RWPE2 (cell line): ENCODE measurements at regions not wholly inside any gene's neighbourhood (a gene's known extent, or its start where the extent isn't known, plus 50 kb on each side); places are given as distances from the start of the nearest gene placed in this dataset.

Source experiments
- ATAC-seq: fragments of 200-7000 bp; cut with Tn5 transposase; 3 replicates; pipeline ENCODE4 v1.9.1; 2021; ENCODE audit warnings: low read depth
- DNase-seq: peaks from one replicate; pipeline ENCODE4 v3.0.0-alpha.2; 2020; ENCODE audit warnings: low spot score
- H3K27ac ChIP-seq: fragments of 450-650 bp; 2 replicates; pipeline ENCODE4 v1.5.1; 2017; ENCODE audit warnings: mild to moderate bottlenecking; ENCODE audit not compliant: poor library complexity, severe bottlenecking
- H3K27me3 ChIP-seq: fragments of 250-450 bp; sonication (Bioruptor Pico); 2 replicates; pipeline ENCODE4 v1.5.1; 2021; ENCODE audit warnings: mild to moderate bottlenecking, moderate library complexity; ENCODE audit not compliant: insufficient read depth, poor library complexity, severe bottlenecking
- H3K36me3 ChIP-seq: fragments of 250-450 bp; sonication (Bioruptor Pico); 2 replicates; pipeline ENCODE4 v1.5.1; 2020; ENCODE audit warnings: low read depth, mild to moderate bottlenecking, moderate library complexity
- H3K4me1 ChIP-seq: fragments of 250-450 bp; sonication (Bioruptor Pico); 2 replicates; pipeline ENCODE4 v1.5.1; 2021; ENCODE audit warnings: mild to moderate bottlenecking, moderate library complexity; ENCODE audit not compliant: insufficient read depth, poor library complexity, severe bottlenecking
- H3K4me3 ChIP-seq: fragments of 250-450 bp; sonication (Bioruptor Pico); 2 replicates; pipeline ENCODE4 v1.5.1; 2021; ENCODE audit warnings: mild to moderate bottlenecking, moderate library complexity; ENCODE audit not compliant: severe bottlenecking
- H3K9me3 ChIP-seq: fragments of 250-450 bp; sonication (Bioruptor Pico); 2 replicates; pipeline ENCODE4 v1.5.1; 2021; ENCODE audit warnings: mild to moderate bottlenecking, moderate library complexity; ENCODE audit not compliant: severe bottlenecking
- CTCF ChIP-seq: fragments of 450-650 bp; IDR thresholded peaks from one replicate; pipeline ENCODE4 v1.5.1; 2017; ENCODE audit warnings: mild to moderate bottlenecking, moderate library complexity; ENCODE audit not compliant: poor library complexity, severe bottlenecking

- H3K9me3 ChIP-seq, result no peaks in the 10 kb centered on the region
- no peak for DNase-seq
- no peak for ATAC-seq
- H3K4me1 ChIP-seq, result no peaks in the 10 kb centered on the region
- TF ChIP-seq CTCF, result no peak
- no peak overlapping the region for H3K27ac ChIP-seq
- H3K36me3 ChIP-seq, result no peaks in the 10 kb centered on the region
- no peaks in the 10 kb centered on the region for H3K27me3 ChIP-seq
- no peak overlapping the region for H3K4me3 ChIP-seq
These were observed 254.5 kb upstream of the PPARGC1A start for GRCh38 chr4:24144381-24144780.

GRCh38 chr4:24143741-24144140 lies 253.9 kb upstream of the PPARGC1A start:
- Histone ChIP-seq H3K4me3 (no peak overlapping the region), H3K27me3 (no peaks in the 10 kb centered on the region), H3K27ac (no peak overlapping the region), H3K36me3 (no peaks in the 10 kb centered on the region), H3K9me3 (no peaks in the 10 kb centered on the region), H3K4me1 (no peaks in the 10 kb centered on the region)
- TF ChIP-seq CTCF, result no peak
- no peak for DNase-seq
- ATAC-seq, result no peak

GRCh38 chr4:24141836-24142235 lies 252.0 kb upstream of the PPARGC1A start:
- no peaks in the 10 kb centered on the region for H3K9me3 ChIP-seq
- H3K27ac ChIP-seq, result no peak overlapping the region
- H3K4me3 ChIP-seq, result no peak overlapping the region
- H3K4me1 ChIP-seq, result no peaks in the 10 kb centered on the region
- H3K27me3 ChIP-seq, result no peaks in the 10 kb centered on the region
- no peak for TF ChIP-seq CTCF
- ATAC-seq (no peak), DNase-seq (no peak)
- no peaks in the 10 kb centered on the region for H3K36me3 ChIP-seq

- ATAC-seq (no peak), DNase-seq (no peak)
- Histone ChIP-seq H3K4me3 (no peak overlapping the region), H3K9me3 (no peaks in the 10 kb centered on the region), H3K27me3 (no peaks in the 10 kb centered on the region), H3K36me3 (no peaks in the 10 kb centered on the region), H3K4me1 (no peaks in the 10 kb centered on the region), H3K27ac (no peak overlapping the region)
- no peak for TF ChIP-seq CTCF
These were observed 251.0 kb upstream of the PPARGC1A start for GRCh38 chr4:24140892-24141291.

- no peaks in the 10 kb centered on the region for H3K27me3 ChIP-seq
These were observed 248.1 kb upstream of the PPARGC1A start for GRCh38 chr4:24137671-24138601.

More at GRCh38 chr4:24137671-24138601, 248.1 kb upstream of the PPARGC1A start:
- no peaks in the 10 kb centered on the region for H3K36me3 ChIP-seq
- no peaks in the 10 kb centered on the region for H3K4me1 ChIP-seq
- no peak overlapping the region for H3K4me3 ChIP-seq
- no peak overlapping the region for H3K27ac ChIP-seq
- TF ChIP-seq CTCF, result no peak
- DNase-seq, result no peak
- ATAC-seq, result no peak
- H3K9me3 ChIP-seq, result no peaks in the 10 kb centered on the region
